Spleen (tissue), 7 donors: ENCODE measurements at regions not wholly inside any gene's neighbourhood (a gene's known extent, or its start where the extent isn't known, plus 50 kb on each side); places are given as distances from the start of the nearest gene placed in this dataset.

ENCODE experiments used
- POLR2A ChIP-seq, 3 donors: fragments of 450-650 bp; IDR thresholded peaks; one replicate each; pipeline ENCODE4 v1.5.1; 2017; ENCODE audit warnings: antibody characterized with exemption in 3 of 3, mild to moderate bottlenecking in 1 of 3
- TF ChIP-seq, protein P1 (sequence below), 11 experiments: fragments of 200-600 bp in 7 of 11; fragments of 450-650 bp in 4 of 11; sonication (generic) in 4 of 11; IDR thresholded peaks in 8 of 11; conservative IDR thresholded peaks in 3 of 11; 1 replicate in 7 of 11; 2 replicates in 4 of 11; pipeline versions ENCODE4 v1.4.0 to v1.8.0; 2016 to 2021; ENCODE audit warnings: antibody characterized with exemption in 11 of 11, inconsistent platforms in 4 of 11, mild to moderate bottlenecking in 1 of 11
- donor health status: DM: no; HTN: no; CAD: no; lungs with moderate emphysema.
- donor health status: DM: no; HTN: no; CAD: no.
- donor health status: DM: no; HTN: no; CAD: no.

- TF ChIP-seq, protein P1, sequence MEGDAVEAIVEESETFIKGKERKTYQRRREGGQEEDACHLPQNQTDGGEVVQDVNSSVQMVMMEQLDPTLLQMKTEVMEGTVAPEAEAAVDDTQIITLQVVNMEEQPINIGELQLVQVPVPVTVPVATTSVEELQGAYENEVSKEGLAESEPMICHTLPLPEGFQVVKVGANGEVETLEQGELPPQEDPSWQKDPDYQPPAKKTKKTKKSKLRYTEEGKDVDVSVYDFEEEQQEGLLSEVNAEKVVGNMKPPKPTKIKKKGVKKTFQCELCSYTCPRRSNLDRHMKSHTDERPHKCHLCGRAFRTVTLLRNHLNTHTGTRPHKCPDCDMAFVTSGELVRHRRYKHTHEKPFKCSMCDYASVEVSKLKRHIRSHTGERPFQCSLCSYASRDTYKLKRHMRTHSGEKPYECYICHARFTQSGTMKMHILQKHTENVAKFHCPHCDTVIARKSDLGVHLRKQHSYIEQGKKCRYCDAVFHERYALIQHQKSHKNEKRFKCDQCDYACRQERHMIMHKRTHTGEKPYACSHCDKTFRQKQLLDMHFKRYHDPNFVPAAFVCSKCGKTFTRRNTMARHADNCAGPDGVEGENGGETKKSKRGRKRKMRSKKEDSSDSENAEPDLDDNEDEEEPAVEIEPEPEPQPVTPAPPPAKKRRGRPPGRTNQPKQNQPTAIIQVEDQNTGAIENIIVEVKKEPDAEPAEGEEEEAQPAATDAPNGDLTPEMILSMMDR (IDR thresholded peaks at IDR 0.05 in 8 of 11, conservative IDR thresholded peaks at IDR 0.05 in 3 of 11) = no peak
- TF ChIP-seq POLR2A (IDR thresholded peaks at IDR 0.05) = no peak
Observed at GRCh38 chr11:46188017-46188416, 66.8 kb upstream of the PHF21A start.
